Right lobe of liver (tissue), 4 donors: ENCODE measurements at regions not wholly inside any gene's neighbourhood (a gene's known extent, or its start where the extent isn't known, plus 50 kb on each side); places are given as distances from the start of the nearest gene placed in this dataset.

Source experiments
- POLR2A ChIP-seq: fragments of 450-650 bp; IDR thresholded peaks from one replicate; pipeline ENCODE4 v1.6.1; 2017; ENCODE audit warnings: antibody characterized with exemption, mild to moderate bottlenecking
- TF ChIP-seq, protein P1 (sequence below), 4 donors: fragments of 200-600 bp in 3 of 4; fragments of 450-650 bp in 1 of 4; IDR thresholded peaks; one replicate each; pipeline versions ENCODE4 v1.5.1 to v1.8.0; 2016 to 2022; ENCODE audit warnings: antibody characterized with exemption in 4 of 4, mild to moderate bottlenecking in 2 of 4
- donor health status: DM: no; HTN: no; CAD: no.
- donor health status: DM: no; HTN: no; CAD: no.
- donor health status: DM: no; HTN: yes; CAD: no.

DNA sequence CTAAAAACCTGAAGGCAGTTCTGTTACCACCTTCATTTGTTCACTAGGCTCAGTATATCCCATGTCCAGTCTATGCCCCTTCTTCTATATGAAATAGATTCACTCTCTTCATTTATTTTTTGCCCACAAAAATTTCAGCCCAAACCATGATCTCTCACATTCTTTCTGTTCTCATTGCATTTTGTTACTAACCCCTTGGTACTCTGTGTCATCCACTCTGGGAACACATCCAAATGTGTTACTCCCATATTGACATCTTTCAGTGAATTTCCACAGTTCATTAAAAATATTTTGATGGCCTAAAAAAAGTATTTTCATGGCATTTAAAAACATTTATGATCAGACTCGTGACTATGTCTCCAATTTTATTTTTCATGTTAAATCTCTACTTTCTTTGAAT is 378.9 kb downstream of the SLITRK1 start:
- TF ChIP-seq, protein P1, sequence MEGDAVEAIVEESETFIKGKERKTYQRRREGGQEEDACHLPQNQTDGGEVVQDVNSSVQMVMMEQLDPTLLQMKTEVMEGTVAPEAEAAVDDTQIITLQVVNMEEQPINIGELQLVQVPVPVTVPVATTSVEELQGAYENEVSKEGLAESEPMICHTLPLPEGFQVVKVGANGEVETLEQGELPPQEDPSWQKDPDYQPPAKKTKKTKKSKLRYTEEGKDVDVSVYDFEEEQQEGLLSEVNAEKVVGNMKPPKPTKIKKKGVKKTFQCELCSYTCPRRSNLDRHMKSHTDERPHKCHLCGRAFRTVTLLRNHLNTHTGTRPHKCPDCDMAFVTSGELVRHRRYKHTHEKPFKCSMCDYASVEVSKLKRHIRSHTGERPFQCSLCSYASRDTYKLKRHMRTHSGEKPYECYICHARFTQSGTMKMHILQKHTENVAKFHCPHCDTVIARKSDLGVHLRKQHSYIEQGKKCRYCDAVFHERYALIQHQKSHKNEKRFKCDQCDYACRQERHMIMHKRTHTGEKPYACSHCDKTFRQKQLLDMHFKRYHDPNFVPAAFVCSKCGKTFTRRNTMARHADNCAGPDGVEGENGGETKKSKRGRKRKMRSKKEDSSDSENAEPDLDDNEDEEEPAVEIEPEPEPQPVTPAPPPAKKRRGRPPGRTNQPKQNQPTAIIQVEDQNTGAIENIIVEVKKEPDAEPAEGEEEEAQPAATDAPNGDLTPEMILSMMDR (IDR thresholded peaks at IDR 0.05), result no peak
- TF ChIP-seq POLR2A, result no peak
